ENCODE measurements at regions not wholly inside any gene's neighbourhood (a gene's known extent, or its start where the extent isn't known, plus 50 kb on each side); places are given as distances from the start of the nearest gene placed in this dataset.

DNA sequence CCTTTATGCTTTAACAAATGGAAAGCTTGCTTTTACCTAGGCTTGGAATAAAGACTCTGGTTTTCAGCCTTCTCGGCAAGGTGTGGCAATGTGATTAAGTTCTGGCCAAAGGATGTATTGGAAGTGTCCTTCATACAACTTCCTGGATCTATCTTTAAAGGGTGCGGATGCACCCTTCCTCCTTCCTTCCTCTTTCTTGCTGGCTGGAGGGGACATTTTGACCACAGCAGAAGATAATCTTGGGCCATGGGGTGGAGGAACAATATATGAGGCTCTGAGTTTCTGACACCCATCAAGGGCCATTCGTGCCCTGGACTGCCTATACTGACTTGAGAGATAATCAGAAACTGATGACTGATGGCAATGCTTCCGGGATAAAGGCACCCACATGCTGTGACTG lies 145.7 kb downstream of the ACER2 start:
- H3K4me1 ChIP-seq: no peaks in the 10 kb centered on the region
- H3K27ac ChIP-seq: no peak overlapping the region
- no peaks in the 10 kb centered on the region for H3K36me3 ChIP-seq
- intact Hi-C loops (cut with DNase I): no loop called here
- DNase-seq: no peak
- TF ChIP-seq, protein P1, sequence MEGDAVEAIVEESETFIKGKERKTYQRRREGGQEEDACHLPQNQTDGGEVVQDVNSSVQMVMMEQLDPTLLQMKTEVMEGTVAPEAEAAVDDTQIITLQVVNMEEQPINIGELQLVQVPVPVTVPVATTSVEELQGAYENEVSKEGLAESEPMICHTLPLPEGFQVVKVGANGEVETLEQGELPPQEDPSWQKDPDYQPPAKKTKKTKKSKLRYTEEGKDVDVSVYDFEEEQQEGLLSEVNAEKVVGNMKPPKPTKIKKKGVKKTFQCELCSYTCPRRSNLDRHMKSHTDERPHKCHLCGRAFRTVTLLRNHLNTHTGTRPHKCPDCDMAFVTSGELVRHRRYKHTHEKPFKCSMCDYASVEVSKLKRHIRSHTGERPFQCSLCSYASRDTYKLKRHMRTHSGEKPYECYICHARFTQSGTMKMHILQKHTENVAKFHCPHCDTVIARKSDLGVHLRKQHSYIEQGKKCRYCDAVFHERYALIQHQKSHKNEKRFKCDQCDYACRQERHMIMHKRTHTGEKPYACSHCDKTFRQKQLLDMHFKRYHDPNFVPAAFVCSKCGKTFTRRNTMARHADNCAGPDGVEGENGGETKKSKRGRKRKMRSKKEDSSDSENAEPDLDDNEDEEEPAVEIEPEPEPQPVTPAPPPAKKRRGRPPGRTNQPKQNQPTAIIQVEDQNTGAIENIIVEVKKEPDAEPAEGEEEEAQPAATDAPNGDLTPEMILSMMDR (IDR thresholded peaks at IDR 0.05): no peak
- no peak overlapping the region for H3K4me3 ChIP-seq
- H3K9ac ChIP-seq (ENCODE audit: low read depth in 2 of 2, low read length in 2 of 2): no peak overlapping the region
- no peaks in the 10 kb centered on the region for H3K27me3 ChIP-seq
- no peaks in the 10 kb centered on the region for H3K9me3 ChIP-seq

DNA sequence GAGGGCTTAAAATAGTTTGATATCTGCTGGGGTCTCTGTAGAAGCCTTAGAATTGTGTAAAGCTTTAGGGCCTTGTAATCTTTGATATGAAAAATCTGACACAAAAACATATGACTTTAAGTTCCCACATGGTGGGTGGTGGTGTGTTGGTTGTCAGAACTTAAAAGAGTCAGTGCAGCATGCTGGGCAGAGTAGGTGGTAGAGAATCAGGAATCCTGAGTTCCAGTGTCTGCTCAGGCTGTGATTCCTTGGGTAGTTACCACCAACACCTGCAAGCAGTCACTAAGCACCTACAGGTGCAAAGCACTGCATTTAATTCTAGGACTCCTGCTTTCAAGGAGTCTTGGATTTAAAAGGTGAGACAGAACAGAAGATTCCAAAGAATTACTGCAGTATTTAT lies 144.6 kb downstream of the ACER2 start:
- H3K4me1 ChIP-seq: no peaks in the 10 kb centered on the region
- no peak overlapping the region for H3K4me3 ChIP-seq
- no peaks in the 10 kb centered on the region for H3K9me3 ChIP-seq
- no peaks in the 10 kb centered on the region for H3K36me3 ChIP-seq
- intact Hi-C loops (cut with DNase I): no loop called here
- H3K27me3 ChIP-seq: no peaks in the 10 kb centered on the region
- no peak for DNase-seq
- no peak overlapping the region for H3K27ac ChIP-seq
- TF ChIP-seq, protein P1 (IDR thresholded peaks at IDR 0.05): no peak
- no peak overlapping the region for H3K9ac ChIP-seq (ENCODE audit: low read depth in 2 of 2, low read length in 2 of 2)

DNA sequence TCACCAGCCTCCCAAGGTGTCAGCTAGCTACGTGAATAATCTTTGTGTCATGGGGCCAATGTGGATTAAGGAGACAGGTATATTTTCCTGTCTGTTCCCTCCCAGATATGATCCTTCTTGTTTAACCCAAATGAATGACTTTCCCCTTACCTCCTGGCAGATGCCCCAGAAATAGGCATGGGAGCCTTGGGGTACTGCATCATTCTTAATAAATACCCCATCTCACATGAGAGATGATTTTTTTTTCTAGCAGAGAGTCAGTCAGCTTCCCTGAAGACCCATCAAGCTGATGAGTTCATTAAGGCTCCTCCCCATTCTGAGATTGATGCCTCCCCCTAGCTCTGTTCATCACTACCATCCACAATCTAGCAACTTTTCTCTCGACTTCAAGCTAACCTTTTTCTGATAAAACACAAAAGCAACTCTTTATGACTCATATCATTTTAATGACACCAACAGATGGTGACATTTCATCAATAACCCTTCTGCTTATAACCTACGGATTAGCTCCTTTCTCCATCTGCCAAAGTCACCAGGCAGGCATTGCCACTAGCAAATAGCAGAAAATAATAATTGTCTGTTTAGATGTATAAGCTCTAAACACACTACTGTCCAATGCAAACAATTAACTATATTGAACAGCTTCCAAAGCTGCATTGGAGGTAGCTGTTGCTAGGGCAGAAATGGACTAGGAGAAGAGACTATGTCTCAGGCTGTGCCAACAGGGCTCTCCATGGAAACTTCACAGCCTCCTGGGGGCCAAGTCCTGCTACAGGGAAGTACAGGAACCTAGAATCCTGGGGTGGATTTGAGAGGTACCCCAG lies 143.7 kb downstream of the ACER2 start:
- no peak overlapping the region for H3K4me3 ChIP-seq
- TF ChIP-seq, protein P1 (IDR thresholded peaks at IDR 0.05): no peak
- intact Hi-C loops (cut with DNase I): no loop called here

DNA sequence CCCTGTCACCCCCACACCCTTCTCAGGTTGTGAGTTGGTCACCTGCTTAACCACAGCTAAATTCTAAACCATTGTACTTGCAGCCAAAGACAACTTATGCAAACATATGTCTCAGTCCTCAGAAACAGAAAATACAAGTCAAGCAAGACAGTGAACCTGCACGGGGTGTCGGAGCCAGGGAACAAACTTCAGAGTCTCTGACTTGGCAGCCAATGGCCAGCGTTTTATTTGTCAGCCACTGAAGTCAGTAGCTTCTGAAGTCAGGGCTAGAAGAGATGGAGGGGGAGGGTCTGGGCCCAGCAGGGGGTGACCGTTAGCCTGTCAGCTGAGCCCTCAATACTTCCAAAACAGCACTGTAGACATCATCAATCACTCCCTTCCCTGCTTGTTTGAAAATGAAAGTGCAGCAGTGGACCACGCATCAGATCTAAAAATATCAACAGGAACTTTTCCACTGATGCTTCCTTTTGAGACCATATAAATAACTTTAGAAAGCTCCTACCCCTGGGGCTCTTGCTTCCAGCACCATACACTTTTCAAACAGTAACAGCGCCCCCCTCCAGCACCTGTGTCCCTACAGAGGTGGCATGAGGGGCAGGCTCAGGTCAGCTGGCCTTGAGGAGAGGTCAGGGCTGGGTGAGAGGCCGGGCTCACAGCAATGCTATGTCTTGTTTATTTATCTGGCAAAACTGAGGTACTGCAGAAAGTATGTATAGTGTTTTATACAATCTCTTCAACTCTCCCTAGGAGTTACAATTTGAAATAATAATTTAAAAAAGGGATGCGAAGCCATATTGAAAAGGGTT lies 142.5 kb downstream of the ACER2 start:
- H3K9ac ChIP-seq (ENCODE audit: low read depth in 2 of 2, low read length in 2 of 2): no peak overlapping the region
- H3K36me3 ChIP-seq: no peaks in the 10 kb centered on the region
- TF ChIP-seq, protein P1 (IDR thresholded peaks at IDR 0.05): no peak
- no peaks in the 10 kb centered on the region for H3K9me3 ChIP-seq
- H3K27me3 ChIP-seq: no peaks in the 10 kb centered on the region
- H3K4me1 ChIP-seq: no peaks in the 10 kb centered on the region
- H3K27ac ChIP-seq: no peak overlapping the region
- H3K4me3 ChIP-seq: no peak overlapping the region
- DNase-seq: no peak
- intact Hi-C loops (cut with DNase I): no loop called here

More for the DNA sequence above, 143.7 kb downstream of the ACER2 start:
- H3K36me3 ChIP-seq: no peaks in the 10 kb centered on the region
- H3K9me3 ChIP-seq: no peaks in the 10 kb centered on the region
- H3K27me3 ChIP-seq: no peaks in the 10 kb centered on the region
- no peak overlapping the region for H3K27ac ChIP-seq
- H3K4me1 ChIP-seq: no peaks in the 10 kb centered on the region
- no peak overlapping the region for H3K9ac ChIP-seq (ENCODE audit: low read depth in 2 of 2, low read length in 2 of 2)
- no peak for DNase-seq

DNA sequence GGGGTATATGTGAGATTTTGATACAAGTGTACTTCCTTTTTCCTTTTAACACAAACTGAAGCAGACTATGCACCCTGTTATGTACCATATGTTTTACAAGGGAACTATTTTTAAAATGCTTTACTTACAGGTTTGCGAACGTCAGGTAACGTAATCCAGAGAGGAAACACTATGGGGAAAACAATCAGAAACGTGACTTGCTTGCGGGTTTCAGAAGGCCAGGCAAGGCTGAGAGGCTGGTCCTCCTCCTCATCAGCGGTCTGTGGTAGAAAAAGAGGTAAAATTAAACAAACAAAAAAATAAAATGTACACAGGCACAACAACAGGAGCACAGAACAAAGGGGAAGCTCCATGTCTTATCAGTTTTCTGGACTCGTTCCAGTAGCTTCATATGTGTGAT lies 141.2 kb downstream of the ACER2 start:
- H3K9ac ChIP-seq (ENCODE audit: low read depth in 2 of 2, low read length in 2 of 2): no peak overlapping the region
- no peaks in the 10 kb centered on the region for H3K4me1 ChIP-seq
- no peak overlapping the region for H3K4me3 ChIP-seq
- TF ChIP-seq, protein P1 (IDR thresholded peaks at IDR 0.05): no peak
- intact Hi-C loops (cut with DNase I): no loop called here
- no peak for DNase-seq
- H3K9me3 ChIP-seq: no peaks in the 10 kb centered on the region
- no peaks in the 10 kb centered on the region for H3K27me3 ChIP-seq
- no peak overlapping the region for H3K27ac ChIP-seq
- H3K36me3 ChIP-seq: no peaks in the 10 kb centered on the region

All from colonic mucosa (tissue), 4 donors.